Astrocyte of the cerebellum (primary cell): ENCODE measurements at regions not wholly inside any gene's neighbourhood (a gene's known extent, or its start where the extent isn't known, plus 50 kb on each side); places are given as distances from the start of the nearest gene placed in this dataset.
"Not testable (repeated sequence)": the region's sequence is repeated elsewhere in the genome, so short reads cannot be mapped to it uniquely, and the experiment has no call there.

Experiments used
- DNase-seq: peaks from one replicate; pipeline ENCODE4 v3.0.0-alpha.2; 2011; ENCODE audit warnings: low read depth
- H3K4me3 ChIP-seq: 2 replicates; pipeline ENCODE4 v1.5.1; 2011; ENCODE audit warnings: mild to moderate bottlenecking, low read depth, low read length, moderate library complexity
- CTCF ChIP-seq: IDR thresholded peaks from 2 replicates; pipeline ENCODE4 v1.5.1; 2012; ENCODE audit warnings: low read length, low read depth, moderate library complexity, mild to moderate bottlenecking; ENCODE audit errors: missing control alignments
- in situ Hi-C: cut with HindIII; loops from 2 replicates; pipeline ENCODE4 v1.10.0; 2017; ENCODE audit warnings: low sequenced_read_pairs

- no peak for DNase-seq
- TF ChIP-seq CTCF: no peak
- in situ Hi-C loops: no loop called here
- no peak overlapping the region for H3K4me3 ChIP-seq
Measured at GRCh38 chr11:69913591-69914285, 94.5 kb upstream of the FGF3 start.

GRCh38 chr11:69914286-69915150, 95.3 kb upstream of the FGF3 start:
- in situ Hi-C loops: no loop called here
- no peak for DNase-seq
- H3K4me3 ChIP-seq: no peak overlapping the region
- TF ChIP-seq CTCF: no peak

GRCh38 chr11:69915151-69915500, 95.9 kb upstream of the FGF3 start:
- no peak for TF ChIP-seq CTCF
- DNase-seq: no peak
- in situ Hi-C loops: no loop called here

GRCh38 chr11:69915501-69916250, 96.5 kb upstream of the FGF3 start:
- in situ Hi-C loops: no loop called here
- DNase-seq: peak; percentile 26
- H3K4me3 ChIP-seq: no peak overlapping the region
- peak; percentile 76 for TF ChIP-seq CTCF

More at GRCh38 chr11:69915151-69915500, 95.9 kb upstream of the FGF3 start:
- no peak overlapping the region for H3K4me3 ChIP-seq

- H3K4me3 ChIP-seq, in situ Hi-C loops, DNase-seq: not testable (repeated sequence)
Measured at GRCh38 chr11:69916251-69916649, 97.0 kb upstream of the FGF3 start.

- H3K4me3 ChIP-seq: no peak overlapping the region
- no peak for TF ChIP-seq CTCF
- in situ Hi-C loops: no loop called here
- DNase-seq: no peak
Measured at GRCh38 chr11:69916806-69917387, 97.7 kb upstream of the FGF3 start.
